Cardiac muscle cell (in vitro differentiated cells and primary cell): ENCODE measurements at regions not wholly inside any gene's neighbourhood (a gene's known extent, or its start where the extent isn't known, plus 50 kb on each side); places are given as distances from the start of the nearest gene placed in this dataset.

Experiments
- DNase-seq, 2 donors: peaks; one replicate each; pipeline versions ENCODE4 v3.0.0 to v3.0.0-alpha.2; 2010 to 2017; ENCODE audit warnings: low read depth in 1 of 2, low spot score in 1 of 2
- H3K27ac ChIP-seq: fragments of 200-600 bp; sonication (generic); 2 replicates; pipeline ENCODE4 v1.5.1; 2016
- H3K27me3 ChIP-seq: fragments of 200-600 bp; sonication (generic); 2 replicates; pipeline ENCODE4 v1.6.0; 2016; ENCODE audit warnings: control low read depth
- H3K36me3 ChIP-seq: fragments of 200-600 bp; sonication (generic); 2 replicates; pipeline ENCODE4 v1.5.1; 2016; ENCODE audit warnings: control low read depth
- H3K4me1 ChIP-seq: fragments of 200-600 bp; sonication (generic); 2 replicates; pipeline ENCODE4 v1.8.1; 2017; ENCODE audit warnings: low read depth, mild to moderate bottlenecking, mixed run types
- H3K4me3 ChIP-seq: fragments of 200-600 bp; sonication (generic); 2 replicates; pipeline ENCODE4 v1.5.1; 2016; ENCODE audit warnings: mild to moderate bottlenecking
- H3K9me3 ChIP-seq: fragments of 200-600 bp; sonication (generic); 2 replicates; pipeline ENCODE4 v1.5.1; 2017; ENCODE audit warnings: low read depth, mild to moderate bottlenecking, control low read depth
- CTCF ChIP-seq: IDR thresholded peaks from 2 replicates; pipeline ENCODE4 v1.5.1; 2012; ENCODE audit warnings: low read depth, mild to moderate bottlenecking, low read length

- no peaks in the 10 kb centered on the region for H3K9me3 ChIP-seq
- DNase-seq, result no peak
- H3K27ac ChIP-seq, result no peak overlapping the region
Measured at GRCh38 chr5:92126182-92126581, 743.1 kb upstream of the ARRDC3 start.

DNA sequence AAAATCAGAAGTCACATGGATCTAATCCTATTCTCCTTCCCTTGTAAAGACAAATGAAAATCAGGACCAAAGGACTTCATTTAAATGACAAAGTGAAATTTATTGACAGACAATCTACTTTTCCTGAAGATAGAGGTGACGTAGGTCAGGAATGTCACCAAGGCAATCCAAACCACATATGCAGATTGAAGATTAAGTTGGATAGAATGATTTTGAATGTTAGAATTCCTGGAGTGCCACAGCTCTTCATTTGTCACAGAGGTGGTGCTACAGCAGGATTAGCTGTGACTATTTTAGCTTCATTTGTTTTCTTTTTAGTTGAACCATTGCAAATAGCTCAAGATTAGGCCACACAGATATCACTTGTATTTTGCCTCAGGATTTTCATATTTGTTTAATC is 736.0 kb upstream of the ARRDC3 start:
- TF ChIP-seq CTCF, result no peak
- Histone ChIP-seq H3K27me3 (no peaks in the 10 kb centered on the region), H3K36me3 (no peaks in the 10 kb centered on the region), H3K4me1 (no peaks in the 10 kb centered on the region), H3K27ac (no peak overlapping the region), H3K9me3 (no peaks in the 10 kb centered on the region), H3K4me3 (no peak overlapping the region)
- DNase-seq, result no peak

More at GRCh38 chr5:92126182-92126581, 743.1 kb upstream of the ARRDC3 start:
- Histone ChIP-seq H3K27me3 (no peaks in the 10 kb centered on the region), H3K4me1 (no peaks in the 10 kb centered on the region), H3K4me3 (no peak overlapping the region), H3K36me3 (no peaks in the 10 kb centered on the region)
- TF ChIP-seq CTCF, result no peak

GRCh38 chr5:92106808-92107207 is 723.7 kb upstream of the ARRDC3 start:
- no peak for DNase-seq
- Histone ChIP-seq H3K4me1 (no peaks in the 10 kb centered on the region), H3K27ac (no peak overlapping the region), H3K9me3 (no peaks in the 10 kb centered on the region), H3K4me3 (no peak overlapping the region), H3K36me3 (no peaks in the 10 kb centered on the region), H3K27me3 (no peaks in the 10 kb centered on the region)
- TF ChIP-seq CTCF, result no peak

- no peaks in the 10 kb centered on the region for H3K9me3 ChIP-seq
- H3K27ac ChIP-seq, result no peak overlapping the region
- H3K4me3 ChIP-seq, result no peak overlapping the region
- no peaks in the 10 kb centered on the region for H3K4me1 ChIP-seq
- no peak for TF ChIP-seq CTCF
- no peaks in the 10 kb centered on the region for H3K27me3 ChIP-seq
- DNase-seq, result no peak
- H3K36me3 ChIP-seq, result no peaks in the 10 kb centered on the region
Measured at GRCh38 chr5:92104126-92104525, 721.0 kb upstream of the ARRDC3 start.

DNA sequence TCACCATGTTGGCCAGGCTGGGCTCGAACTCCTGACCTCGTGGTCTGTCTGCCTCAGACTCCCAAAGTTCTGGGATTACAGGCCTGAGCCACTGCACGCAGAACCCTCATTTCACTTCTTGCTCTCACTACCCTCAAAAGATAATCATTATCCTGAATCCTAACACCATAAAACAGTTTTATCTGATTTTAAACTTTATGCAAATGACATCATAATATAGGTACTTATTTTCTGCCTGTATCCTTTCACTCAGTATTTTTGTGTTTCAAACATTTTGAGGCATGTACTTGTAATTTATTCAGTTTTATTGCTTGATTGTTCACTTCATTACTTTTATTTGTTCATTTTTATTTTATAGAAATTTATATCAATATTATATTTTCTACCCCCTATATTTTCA is 719.2 kb upstream of the ARRDC3 start:
- no peak overlapping the region for H3K4me3 ChIP-seq
- H3K9me3 ChIP-seq, result no peaks in the 10 kb centered on the region
- no peaks in the 10 kb centered on the region for H3K36me3 ChIP-seq
- no peak overlapping the region for H3K27ac ChIP-seq
- H3K4me1 ChIP-seq, result no peaks in the 10 kb centered on the region
- no peak for TF ChIP-seq CTCF
- no peak for DNase-seq
- no peaks in the 10 kb centered on the region for H3K27me3 ChIP-seq

DNA sequence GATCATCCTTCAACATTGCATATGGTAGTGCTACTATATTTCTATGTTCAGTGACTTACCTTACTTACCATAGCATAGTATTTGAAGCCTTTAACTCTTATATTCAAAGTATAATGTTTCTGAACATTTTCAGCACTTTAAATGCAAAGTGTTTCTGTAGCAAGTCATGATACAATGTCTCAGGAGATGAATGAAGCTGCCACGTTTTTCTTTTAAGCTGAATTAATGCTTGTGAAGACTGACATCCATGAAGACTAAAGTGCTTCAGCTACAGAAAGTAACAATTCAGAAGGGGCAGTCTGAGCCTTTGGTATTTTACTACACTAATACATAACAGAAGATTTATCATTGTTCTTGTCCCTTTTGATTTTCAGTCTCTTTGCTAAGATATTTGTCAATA is 709.1 kb upstream of the ARRDC3 start:
- Histone ChIP-seq H3K4me3 (no peak overlapping the region), H3K27ac (no peak overlapping the region), H3K27me3 (no peaks in the 10 kb centered on the region), H3K4me1 (no peaks in the 10 kb centered on the region), H3K9me3 (no peaks in the 10 kb centered on the region), H3K36me3 (no peaks in the 10 kb centered on the region)
- DNase-seq, result no peak
- no peak for TF ChIP-seq CTCF
